ENCODE measurements at regions not wholly inside any gene's neighbourhood (a gene's known extent, or its start where the extent isn't known, plus 50 kb on each side); places are given as distances from the start of the nearest gene placed in this dataset.

DNA sequence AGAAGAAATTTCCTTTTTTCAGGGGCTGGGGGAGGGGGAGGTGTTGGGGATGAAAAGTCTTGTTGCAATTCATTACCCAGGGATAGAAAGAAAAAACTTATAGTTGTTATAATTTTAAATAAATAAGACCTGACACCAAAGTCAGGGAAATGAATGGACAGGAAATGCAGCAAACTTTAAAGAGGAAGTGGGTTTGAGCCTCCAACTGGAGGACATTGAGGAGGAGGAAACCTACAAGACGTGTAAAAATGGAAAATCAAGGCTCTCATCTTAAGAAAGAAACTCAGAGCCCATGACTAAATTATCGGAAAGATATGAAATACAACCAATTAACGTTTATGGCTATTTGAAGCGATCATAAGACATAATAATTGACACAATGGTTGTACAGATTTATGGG lies 54.4 kb downstream of the NIBAN1 start:
- no peak for DNase-seq

DNA sequence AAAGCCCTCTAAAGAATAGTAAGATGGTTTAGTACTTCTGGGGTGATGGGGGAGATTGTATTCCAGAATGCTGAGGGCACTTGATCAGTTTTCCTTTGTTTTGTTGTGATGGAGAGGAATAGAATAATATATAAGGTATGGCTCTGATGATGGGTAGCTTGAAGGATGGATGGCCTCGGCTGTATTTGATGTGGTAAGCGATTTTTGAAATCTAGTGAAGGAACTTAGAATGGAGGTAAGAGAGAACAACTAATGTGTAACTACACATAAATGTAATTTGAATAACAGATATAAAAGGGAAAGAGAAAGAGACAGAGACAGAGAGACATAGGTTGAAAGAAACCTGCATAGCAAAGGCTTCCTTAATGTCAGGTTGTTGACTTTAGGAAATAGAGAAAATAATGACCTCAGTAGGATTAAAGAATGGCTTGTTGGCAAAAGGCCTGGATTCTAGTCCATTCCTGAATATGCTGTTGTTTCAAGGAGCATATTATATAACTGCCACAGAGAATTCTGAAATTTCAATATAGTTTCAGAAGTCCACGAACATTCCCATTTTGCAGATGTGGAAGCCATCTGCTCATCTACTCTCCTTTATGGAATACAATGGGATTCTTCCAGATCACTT lies 58.7 kb downstream of the NIBAN1 start:
- DNase-seq: peak in 1 of 3 donors; percentile 53

DNA sequence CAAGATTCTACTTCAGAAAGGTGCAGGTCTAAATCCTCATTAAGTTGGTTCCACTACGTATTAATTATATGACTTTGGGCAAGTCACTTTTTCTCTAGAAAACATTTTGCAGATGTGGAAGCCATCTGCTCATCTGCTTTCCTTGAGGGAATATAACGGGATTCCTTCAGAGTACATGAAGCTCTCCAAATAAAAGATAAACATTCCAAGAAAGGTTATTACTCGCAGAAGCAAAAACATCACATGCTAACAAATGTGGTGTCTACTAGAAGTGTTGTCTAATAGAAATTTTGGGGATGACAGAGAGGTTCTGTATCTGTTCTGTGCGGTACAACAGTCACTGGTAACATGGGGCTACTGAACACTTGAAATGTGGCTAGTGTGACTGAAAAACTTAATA lies 60.2 kb downstream of the NIBAN1 start:
- peak in 1 of 3 donors; percentile 75 for DNase-seq

DNA sequence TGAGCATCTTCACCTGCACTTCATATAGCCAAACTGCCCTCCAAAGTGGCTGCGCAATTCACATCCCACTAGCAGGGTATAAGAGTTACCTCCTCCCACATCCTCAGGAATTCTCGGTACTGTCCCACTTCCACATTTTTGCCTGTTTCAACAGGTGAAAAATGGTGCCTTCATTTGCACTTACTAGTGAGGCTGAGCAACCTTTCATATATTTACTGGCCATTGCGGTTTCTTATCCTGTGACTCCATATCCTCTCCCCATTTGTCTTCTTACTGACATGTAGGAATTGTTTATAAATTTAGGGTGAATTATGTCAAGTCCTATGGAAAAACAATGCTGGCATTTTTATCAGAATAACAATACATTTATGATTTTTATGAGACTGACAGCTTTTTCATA lies 61.9 kb downstream of the NIBAN1 start:
- DNase-seq: no peak

DNA sequence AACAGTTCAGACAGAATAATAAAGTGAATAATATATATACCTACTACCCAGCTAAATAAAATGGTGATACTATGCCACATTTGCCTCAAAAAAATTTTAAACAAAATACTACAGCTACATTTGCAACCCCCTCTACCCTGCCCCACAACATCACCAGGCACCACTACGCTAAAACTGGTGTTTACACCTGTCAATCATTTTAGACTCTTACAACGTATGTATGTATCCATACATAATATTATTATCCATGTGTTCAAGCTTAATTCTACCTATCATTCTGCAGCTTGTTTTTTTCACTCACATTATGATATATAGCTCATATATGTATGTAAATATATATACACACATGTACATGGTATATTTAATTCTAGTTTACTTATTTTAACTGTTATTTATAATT lies 62.5 kb downstream of the NIBAN1 start:
- DNase-seq: no peak

DNA sequence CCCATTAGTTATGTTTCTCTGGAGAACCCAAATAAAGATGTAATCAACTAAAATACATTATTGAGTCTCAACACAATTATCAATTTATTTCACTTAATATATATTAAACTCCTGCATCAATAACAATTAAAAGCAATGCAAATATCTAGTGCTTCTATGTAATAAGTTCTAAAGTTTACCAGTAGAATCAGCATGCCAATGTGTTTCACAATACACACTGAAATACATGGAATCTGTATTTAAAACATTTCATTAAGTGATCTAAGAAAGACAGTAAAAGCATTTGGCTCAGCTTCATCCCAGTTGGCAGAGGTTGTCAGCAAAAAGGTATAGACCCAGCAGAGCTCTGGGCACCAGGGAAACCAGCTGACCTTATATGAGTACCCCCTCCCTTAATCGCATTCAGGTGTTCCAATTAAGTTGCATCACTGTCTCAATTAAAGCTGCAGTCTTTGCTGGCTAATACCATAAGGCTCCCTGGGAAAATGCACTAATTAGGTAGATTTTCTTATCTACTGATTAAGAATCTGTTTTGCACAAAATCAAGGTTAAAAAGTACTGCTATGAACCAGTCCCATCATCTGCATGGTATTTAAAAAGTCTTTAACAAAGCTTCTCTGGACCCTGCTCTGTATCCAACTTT lies 63.1 kb downstream of the NIBAN1 start:
- peak in 1 of 3 donors; percentile 49 for DNase-seq

DNA sequence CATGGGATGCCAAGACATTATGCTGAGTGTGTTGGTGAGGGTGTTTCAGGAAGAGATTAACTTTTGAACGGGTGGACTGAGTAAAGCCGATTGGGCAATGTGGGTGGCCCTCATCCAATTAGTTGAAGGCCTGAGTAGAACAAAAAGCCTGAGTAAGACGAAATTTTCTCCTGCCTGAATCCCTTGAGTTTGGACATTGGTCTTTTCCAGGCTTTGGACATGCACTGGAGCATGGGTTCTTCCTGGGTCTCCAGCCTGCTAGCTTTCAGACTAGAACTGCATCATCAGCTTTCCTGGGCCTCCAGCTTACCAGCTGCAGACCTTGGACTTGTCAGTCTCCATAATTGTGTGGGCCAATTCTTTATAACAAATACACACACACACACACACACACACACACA lies 63.6 kb downstream of the NIBAN1 start:
- peak in 1 of 3 donors; percentile 48 for DNase-seq

DNA sequence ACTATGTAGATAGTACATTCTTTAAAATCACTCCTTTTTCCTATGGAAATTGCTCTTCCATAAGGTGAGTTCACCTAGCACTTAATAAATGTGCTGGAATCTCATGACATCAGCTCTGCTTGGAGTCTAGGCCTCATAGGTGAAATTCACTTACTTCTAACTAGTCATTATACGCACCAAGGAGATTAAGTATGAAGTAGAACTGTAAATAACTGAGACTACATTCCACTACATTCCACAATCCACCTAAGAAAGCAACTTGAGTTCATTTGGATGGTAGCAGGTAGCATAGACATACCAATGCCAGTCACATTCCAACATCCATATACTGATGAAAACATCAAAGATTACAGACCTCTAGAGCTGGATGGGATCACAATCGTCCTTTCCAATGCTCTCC lies 64.3 kb downstream of the NIBAN1 start:
- no peak for DNase-seq

DNA sequence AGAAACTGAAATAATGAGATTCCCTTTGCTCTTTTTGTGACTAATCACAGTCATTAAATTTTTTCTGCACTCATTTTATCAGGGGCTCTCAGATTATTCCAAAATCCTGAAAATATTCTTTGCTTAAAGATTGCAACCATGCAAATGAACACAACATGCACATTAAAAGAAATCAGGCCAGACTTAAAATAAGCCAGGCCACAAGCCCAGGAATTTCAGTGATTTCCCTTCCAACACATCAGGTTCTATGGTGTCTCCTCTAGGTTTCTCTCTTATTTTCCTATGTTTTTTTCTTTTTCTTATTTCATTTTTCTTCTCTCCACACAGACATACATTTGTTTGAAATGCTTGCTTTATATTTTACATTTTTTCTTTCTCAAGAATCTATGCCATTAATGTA lies 65.3 kb downstream of the NIBAN1 start:
- DNase-seq: peak in 1 of 3 donors; percentile 45

DNA sequence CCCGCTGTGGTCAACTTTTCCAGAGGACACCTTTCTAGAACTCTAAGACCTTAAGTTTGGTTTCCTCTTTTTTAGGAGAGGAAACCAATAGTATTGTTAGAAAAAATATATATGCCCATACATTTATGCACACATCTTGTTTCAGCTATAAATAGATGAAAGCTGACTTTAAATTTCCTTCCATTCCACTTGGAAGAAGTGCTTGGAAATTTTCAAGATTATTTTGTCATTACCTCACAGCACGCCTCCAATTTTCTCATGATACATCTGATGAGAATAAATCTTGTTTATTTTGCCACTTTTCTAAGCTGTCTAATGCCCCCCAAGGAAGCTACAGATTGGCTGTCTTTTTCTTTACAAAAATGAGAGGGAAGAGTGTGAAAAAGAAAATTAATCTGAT lies 65.8 kb downstream of the NIBAN1 start:
- peak in 1 of 3 donors; percentile 59 for DNase-seq

DNA sequence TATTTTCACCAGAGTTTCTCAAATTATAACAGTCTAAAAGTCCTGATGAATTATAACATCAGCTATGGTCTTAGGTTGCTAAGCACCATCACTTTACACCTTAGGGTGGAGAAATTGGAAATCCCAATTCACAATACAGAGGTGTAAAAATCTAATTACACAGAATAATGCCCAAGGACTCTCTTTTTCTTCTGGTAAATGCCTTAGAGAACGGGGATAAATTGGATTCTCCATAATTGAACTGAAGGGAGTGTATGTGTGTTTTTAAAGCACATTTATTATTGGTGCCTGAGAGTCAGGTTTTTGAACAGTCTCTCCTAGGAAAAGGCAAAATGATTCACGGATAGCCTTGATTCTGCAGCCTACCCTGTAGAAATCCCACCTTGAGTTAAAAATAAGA lies 66.8 kb downstream of the NIBAN1 start:
- no peak for DNase-seq

DNA sequence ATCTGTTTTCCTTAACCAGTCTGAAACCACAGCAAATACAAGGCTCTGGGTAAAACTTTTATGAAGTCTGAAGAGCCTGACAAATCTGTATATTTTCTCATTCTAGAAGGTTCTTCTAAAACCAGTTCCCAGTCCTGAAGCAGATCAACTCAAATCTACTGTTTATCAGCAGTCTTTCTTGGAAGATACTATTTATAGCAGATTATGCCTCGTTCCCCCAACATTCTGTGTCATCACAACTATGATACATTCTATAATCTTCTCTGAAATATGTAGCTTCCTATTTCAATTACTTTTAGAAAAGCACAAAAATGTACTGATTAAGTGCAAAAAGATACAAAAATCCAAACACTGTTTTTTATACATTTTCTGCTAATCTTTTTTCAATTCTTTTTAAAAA lies 67.5 kb downstream of the NIBAN1 start:
- DNase-seq: no peak

DNA sequence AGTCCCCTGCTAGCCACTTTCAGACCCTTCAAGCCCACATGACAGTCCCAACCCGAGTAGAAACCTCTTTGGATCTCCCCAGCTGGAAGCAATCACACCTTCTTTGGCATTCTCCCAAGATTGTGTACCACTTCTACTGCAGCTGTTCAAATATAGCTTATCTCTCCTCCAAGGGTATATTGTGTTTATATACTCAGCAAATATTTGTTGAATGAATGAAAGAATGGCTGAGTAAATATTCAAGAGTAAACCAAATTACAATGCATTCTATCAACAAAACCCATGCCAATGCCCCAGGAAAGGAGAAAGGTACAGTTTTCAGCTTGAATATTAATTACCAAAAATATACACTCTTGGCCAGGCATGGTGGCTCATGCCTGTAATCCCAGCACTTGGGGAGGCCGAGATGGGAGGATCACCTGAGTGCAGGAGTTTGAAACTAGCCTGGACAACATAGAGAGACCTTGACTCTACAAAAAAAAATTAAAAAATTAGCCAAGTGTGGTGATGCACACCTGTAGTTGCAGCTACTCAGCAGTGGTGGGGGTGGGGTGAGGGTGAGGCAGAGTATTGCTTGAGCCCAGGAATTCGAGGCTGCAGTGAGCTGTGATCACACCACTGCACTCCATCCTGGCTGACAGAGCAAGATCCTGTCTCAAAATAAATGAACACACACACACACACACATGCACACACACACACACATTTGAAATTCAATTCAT lies 68.5 kb downstream of the NIBAN1 start:
- no peak for DNase-seq

DNA sequence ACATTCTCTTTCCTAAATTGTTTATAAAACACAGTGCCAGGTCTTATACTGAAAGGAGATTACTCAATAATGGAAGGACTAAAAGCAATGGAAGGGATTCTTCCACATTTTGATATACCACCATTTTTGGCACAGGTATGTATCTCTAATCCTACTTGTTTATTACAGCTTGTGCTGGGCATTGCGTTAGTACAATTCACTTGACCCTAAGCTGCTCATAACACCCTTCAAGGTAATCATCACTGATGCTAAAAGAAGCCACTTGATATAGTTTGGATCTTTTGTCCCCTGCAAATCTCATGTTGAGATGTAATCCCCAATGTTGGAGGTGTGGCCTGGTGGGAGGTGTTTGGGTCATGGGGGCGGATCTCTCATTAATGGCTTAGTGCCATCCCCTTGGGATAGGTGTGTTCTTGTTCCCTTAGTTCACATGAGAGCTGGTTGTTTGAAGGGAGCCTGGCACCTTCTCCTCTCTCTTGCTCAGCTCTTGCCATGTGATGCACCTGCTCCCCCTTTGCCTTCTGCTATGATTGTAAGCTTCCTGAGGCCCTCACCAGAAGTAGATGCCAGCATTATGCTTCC lies 71.1 kb downstream of the NIBAN1 start:
- DNase-seq: no peak

DNA sequence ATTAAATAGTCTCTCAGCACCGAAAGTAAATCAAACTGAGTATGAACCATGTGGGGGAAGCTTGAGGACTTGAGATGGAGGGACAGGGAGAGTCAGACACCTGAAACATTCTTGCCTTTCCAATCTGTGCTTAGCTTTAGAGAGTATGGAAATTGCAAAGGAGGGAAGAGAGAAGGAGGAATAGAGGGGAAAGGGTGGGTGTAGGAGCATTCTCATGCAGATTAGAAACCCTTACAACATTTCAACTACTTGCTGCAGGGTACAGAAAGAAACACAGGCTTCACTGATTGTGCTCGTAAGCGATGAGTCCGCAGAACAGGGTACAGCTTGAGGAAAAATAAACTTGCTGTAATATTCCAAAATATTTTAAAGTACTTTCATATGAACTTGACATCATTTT lies 73.8 kb downstream of the NIBAN1 start:
- no peak for DNase-seq

DNA sequence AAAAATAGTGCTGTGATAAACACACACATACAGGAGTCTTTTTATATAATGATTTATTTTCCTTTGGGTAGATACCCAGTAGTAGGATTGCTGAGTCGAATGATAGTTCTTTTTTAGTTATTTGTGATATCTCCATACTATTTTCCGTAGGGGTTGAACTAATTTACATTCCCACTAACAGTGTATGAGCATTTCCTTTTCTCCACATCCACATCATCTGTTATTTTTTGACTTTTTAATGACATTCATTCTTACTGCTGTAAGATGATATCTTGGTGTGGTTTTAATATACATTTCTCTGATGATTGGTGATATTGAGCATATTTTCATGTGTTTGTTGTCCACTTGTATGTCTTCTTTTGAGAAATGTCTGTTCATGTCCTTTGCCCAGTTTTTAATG lies 78.3 kb downstream of the NIBAN1 start:
- no peak for DNase-seq

DNA sequence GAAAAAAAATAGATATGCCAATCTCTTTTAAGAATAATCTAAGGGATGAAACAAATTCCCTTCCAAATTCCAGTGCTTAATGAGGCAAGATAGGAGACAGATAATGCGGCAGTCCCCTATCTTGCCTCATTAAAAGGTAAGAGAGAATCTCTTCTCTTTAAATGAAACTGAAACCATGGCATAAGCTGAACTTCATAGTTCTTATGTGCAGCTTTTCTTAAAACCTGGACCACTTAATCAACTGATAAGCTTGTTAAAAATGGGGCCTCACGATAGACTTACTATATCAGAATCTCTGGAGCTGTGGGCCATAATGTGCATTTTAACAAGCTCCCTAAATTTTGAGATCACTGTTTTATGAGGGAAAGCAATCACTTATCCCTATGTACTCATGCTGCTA lies 79.2 kb downstream of the NIBAN1 start:
- no peak for DNase-seq

DNA sequence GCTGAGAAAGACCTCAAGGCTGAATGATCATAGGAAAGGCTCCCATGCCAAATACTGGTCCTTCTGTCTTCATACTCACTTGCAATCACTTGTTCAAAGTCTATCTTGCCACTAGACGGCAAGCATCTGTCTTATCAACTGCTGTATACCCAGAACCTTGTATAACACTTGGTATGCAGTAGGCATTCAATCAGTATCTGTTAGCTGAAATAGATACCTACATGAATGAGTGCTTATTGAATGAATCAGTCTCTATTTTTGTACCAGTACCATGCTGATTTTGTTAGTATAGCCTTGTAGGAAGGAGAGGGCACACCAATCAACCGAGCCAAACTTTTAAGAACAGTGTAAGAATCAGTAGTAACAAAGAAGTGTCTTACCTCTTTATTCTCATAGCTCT lies 80.6 kb downstream of the NIBAN1 start:
- DNase-seq: no peak

DNA sequence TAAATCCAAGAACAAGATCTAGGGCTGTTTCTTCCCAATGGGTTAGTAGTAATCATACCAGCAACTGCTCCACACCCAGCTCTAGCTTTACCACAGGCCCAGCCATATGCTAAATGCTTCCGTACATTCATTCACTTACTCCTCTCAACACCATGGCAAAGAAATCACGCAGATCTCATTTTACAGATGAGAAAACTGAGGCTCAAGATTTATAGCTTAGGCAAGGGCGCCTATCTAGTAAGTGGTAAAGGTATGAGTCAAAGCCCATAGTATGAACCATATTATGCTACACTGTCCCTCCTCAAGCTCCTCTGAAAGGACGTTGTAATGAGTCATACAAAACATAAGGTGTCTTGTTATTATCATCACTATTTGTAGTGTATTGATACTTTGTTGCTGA lies 82.2 kb downstream of the NIBAN1 start:
- DNase-seq: no peak

DNA sequence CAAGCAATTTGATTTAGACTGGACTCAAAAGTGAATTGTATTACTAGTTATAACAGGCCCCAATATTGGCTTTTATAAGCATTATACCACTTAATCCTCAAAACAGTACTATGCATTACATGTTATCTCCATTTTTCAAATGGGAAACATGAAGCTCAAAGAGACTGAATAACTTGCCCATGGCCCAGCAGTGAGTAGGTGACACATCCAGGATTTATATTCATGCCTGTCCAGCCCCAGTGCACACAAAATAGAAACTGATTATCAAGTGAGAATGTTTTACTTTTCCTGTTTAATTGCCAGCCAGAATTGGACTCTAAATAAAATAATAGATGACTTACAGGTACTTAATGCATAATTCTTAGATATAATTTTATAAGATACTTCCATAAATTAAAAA lies 82.9 kb downstream of the NIBAN1 start:
- no peak for DNase-seq

DNA sequence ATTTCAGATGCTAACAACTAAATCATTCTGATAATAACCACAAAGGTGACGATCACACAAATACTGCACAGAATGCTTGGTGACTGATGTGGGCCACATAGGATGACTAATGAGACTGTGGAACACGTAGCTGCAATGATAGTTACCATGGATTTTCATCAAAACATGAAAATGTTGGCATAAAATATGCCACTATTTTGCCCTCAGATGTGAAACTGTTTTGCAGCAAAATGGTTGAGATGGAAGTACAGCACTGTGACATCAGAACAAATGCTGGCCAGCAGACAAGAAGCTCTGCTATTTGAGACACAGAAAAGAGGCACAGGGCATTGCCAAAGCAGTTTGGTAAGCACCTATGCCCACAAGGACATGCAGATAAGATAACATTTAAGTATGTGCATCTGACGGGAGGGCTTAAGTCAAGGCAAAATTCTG lies 83.8 kb downstream of the NIBAN1 start:
- no peak for DNase-seq

DNA sequence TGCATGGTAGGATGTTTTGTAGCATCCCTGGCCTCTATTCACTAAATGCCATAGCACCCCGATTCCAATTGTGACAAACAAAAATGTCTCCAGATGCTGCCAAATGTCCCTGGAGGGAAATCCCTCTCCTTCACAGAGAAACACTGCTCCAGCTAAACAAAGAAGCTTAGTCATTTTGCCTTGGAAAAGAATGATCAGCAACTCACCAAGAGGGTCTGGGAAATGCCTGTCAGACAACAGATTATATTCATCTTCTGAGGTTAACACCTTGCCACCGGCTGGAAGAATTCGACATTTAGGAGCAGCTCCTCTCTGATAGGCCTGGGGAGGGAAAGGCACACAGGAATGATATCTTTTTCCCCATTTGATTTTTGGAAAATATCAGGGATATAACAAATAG lies 84.4 kb downstream of the NIBAN1 start:
- DNase-seq: no peak

DNA sequence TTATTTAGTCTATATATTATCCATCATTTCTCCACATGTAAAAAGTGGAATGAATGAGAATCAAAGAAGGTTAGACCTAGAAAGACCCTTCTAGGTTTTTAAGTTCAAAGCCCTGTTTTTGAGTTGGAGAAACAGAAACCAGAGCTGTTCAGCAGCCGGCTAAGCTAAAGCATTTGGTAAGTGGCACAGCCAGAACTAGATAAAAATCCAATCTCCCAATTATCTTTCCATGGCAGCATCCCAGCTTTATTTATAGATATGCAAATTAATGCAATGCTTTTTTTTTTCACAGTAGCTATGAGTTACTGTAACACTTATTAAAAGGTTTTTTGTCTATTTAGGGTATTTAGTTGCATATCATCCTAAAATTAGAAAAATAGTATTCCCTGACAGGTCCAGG lies 85.1 kb downstream of the NIBAN1 start:
- no peak for DNase-seq
